Inflammatory macrophage treated with lipopolysaccharide for 1 hour (primary cell): ENCODE measurements at regions not wholly inside any gene's neighbourhood (a gene's known extent, or its start where the extent isn't known, plus 50 kb on each side); places are given as distances from the start of the nearest gene placed in this dataset.
"Not testable (repeated sequence)": the region's sequence is repeated elsewhere in the genome, so short reads cannot be mapped to it uniquely, and the experiment has no call there.

Experiments used
- DNase-seq, 2 donors: peaks; one replicate each; pipeline ENCODE4 v3.0.0-alpha.2; 2020 to 2022

- no peak for DNase-seq
Measured at GRCh38 chr5:121377461-121377860, 474.2 kb upstream of the FTMT start.

- DNase-seq, result no peak
Measured at GRCh38 chr5:121378046-121378445, 473.6 kb upstream of the FTMT start.

DNA sequence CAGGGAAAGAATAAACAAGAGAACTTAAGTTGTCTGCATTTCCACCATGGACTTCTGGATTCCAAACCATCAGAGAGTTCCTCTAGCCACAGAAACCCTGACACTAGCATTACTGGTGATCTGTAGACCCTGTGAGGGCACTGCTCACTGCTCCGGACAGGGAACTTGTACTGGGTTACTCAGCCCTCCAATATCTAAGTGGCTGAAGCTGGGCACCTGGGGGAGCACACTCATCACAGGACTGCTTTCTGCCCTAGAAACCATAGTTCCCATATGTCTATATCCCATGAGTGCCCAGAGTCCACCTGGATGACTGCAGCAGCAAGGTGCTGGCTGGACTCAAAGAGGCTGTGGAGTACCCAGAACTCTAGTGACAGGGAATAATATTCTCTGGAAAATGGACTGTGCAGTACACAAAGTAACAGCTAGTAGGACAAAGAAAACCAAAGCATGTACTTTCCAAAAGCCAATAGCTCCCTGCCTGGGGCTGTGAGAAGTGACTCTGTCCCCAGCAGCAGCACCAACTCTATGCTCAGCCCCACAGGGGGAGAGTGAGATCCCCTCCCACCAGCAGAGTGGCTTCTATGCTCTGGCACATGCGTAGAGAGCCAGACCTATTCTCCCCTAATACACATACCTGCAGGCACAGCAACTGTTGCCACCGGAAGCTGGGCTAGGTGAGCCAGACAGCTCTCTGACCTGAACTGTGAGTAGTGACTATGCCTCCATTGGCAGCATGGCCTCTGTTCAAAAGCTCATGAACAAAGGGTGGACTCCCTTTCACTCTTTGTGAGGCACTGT lies 472.9 kb upstream of the FTMT start:
- no peak for DNase-seq

DNA sequence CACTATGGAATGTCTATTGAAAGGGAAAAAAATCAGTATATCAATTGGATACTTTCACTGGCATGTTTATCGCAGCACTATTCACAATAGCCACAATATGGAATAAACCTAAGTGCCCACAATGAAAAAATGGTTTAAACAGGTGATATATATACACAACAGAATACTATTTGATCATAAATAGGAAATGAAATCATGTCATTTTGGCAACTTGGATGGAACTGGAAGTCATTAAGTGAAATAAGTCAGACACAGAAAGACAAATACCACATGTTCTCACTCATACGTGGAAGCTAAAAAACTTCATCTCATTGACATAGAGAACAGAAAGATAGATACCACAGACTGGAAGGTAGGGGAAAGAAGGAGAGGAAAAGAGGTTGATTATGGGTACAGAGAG lies 471.6 kb upstream of the FTMT start:
- no peak for DNase-seq

- DNase-seq, result no peak
Measured at GRCh38 chr5:121384359-121384758, 467.3 kb upstream of the FTMT start.

DNA sequence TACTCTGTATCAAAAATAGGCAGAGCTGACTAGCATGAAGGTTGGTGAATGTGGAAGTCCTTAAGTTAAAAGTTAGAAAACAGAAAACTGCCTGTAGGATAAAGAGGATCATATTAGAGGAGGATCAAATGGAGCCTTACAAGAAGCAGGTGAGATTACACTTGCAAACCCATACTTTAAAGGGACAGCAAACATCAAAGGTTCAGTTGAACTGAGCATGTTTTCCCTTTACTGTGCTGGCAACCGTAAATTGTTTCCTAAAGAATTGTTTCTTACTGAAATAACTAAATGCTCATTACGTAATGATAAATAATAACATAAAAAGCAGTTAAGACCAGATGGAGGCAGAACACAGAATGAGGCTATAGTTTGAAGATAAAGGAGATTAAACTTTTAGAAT lies 465.3 kb upstream of the FTMT start:
- no peak for DNase-seq

- no peak for DNase-seq
Measured at GRCh38 chr5:121396716-121397115, 455.0 kb upstream of the FTMT start.

GRCh38 chr5:121399879-121400278 lies 451.8 kb upstream of the FTMT start:
- no peak for DNase-seq

GRCh38 chr5:121408778-121409177 lies 442.9 kb upstream of the FTMT start:
- no peak for DNase-seq

- no peak for DNase-seq
Measured at GRCh38 chr5:121415270-121415669, 436.4 kb upstream of the FTMT start.

- no peak for DNase-seq
Measured at GRCh38 chr5:121421646-121422045, 430.0 kb upstream of the FTMT start.

- DNase-seq, result no peak
Measured at GRCh38 chr5:121424976-121425375, 426.7 kb upstream of the FTMT start.

- DNase-seq, result no peak
Measured at GRCh38 chr5:121426153-121426552, 425.5 kb upstream of the FTMT start.

- no peak for DNase-seq
Measured at GRCh38 chr5:121429761-121430160, 421.9 kb upstream of the FTMT start.

DNA sequence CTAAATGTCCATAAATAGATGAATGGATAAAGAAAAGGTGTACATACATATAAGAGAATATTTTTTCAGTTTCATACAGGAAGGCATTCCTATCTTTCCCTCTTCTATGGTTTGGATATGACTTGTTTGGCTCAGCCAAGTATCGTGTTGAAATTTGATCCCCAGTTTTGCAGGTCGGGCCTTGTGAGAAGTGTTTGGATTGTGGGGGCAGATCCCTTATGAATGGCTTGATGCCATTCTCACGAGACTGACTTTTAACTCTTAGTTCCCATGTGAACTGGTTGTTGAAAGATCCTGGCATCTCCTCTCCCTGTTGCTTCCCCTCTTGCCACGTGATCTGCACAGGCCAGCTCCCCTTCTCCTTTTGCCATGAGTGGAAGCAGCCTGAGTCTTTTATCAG lies 421.1 kb upstream of the FTMT start:
- no peak for DNase-seq

DNA sequence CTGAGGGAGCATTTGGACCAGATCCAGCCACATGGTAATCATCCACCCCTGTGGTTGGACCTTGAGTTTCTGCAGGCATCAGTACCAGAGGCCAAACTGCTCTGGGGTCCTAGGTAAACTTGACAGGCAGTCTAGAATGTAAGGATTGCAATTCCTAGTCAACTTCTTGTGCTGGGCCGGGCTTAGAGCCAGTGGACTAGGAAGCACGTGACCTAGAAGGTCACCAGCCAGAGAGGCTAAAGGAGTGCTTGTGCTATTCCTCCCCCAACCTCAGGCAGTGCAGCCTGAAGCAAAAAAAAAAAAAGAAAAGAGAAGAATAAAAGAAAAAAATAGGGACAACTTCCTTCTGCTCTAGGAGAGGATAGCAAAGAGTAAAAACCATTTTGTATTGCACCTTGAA lies 406.2 kb upstream of the FTMT start:
- DNase-seq, result no peak

DNA sequence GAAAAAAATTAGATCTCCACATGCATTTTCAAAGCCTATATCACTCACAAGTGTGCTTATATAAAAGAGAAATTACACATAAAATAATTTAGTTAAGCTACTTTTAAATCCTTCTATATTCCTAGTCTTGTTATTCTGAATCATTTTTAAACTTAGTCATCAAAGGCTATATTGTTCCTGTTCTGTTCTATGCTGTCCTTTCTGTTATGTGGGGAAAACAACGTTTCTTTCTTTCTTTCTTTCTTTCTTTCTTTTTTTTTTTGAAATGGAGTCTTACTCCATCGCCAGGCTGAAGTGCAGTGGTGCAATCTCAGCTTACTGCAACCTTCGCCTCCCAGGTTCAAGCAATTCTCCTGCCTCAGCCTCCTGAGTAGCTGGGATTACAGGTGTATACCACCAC lies 389.2 kb upstream of the FTMT start:
- no peak for DNase-seq

- not testable (repeated sequence) for DNase-seq
Measured at GRCh38 chr5:121471222-121471621, 380.5 kb upstream of the FTMT start.

DNA sequence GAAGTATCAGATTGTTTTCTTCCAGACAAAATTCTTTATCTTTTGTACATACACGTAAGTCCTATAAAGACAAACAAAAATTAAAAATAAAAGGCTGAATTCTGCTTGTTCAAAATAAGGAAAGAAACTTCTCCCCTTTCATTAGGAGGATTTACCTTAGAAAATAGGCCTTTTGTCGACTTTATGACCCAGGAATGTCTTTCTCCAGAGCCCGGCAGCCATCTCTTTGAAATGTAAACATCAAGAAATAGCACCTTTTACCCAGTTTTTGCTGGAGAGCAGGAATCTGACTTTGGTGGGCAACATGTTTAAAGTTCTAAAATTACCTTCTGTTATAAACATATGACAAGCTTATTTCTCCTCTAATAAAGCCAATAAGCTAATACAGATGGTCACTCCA lies 373.0 kb upstream of the FTMT start:
- DNase-seq, result no peak

- DNase-seq, result no peak
Measured at GRCh38 chr5:121479337-121479736, 372.3 kb upstream of the FTMT start.

DNA sequence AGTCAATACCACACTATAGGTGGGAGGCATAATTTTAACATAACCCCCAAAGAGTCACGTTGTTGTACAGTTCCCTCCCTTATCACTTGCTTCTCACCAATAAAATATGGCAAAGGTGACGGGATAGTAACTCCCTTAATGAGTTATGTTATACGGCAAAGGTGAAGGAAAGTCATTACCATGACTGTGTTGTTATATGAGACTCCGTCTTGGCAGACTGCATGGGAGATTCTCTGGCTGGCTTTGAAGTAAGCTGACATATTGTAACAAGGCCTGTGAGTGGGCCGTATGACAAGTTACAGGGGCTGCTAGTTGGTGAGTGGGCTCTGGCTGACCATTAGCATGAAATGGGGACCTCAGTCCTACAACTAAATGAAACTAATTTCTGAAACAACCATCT lies 366.4 kb upstream of the FTMT start:
- no peak for DNase-seq

GRCh38 chr5:121485999-121486398 lies 365.7 kb upstream of the FTMT start:
- not testable (repeated sequence) for DNase-seq

GRCh38 chr5:121489972-121490371 lies 361.7 kb upstream of the FTMT start:
- DNase-seq, result no peak

GRCh38 chr5:121497176-121497575 lies 354.5 kb upstream of the FTMT start:
- no peak for DNase-seq

GRCh38 chr5:121500310-121500709 lies 351.4 kb upstream of the FTMT start:
- DNase-seq, result no peak
